ENCODE measurements at regions not wholly inside any gene's neighbourhood (a gene's known extent, or its start where the extent isn't known, plus 50 kb on each side); places are given as distances from the start of the nearest gene placed in this dataset.
"Not testable (repeated sequence)": the region's sequence is repeated elsewhere in the genome, so short reads cannot be mapped to it uniquely, and the experiment has no call there.

- no peak for TF ChIP-seq CTCF (IDR thresholded peaks at IDR 0.05; ENCODE audit: low read depth, low read length)
- no peak for DNase-seq (ENCODE audit: low read depth in 2 of 2)
- no peak overlapping the region for H3K4me3 ChIP-seq (replicated peaks in 1 of 2; ENCODE audit: low read depth in 2 of 2, low read length in 2 of 2)
Measured at GRCh38 chr3:29026286-29026685, 254.6 kb upstream of the RBMS3 start.

- no peak for TF ChIP-seq CTCF (IDR thresholded peaks at IDR 0.05; ENCODE audit: low read depth, low read length)
- DNase-seq (ENCODE audit: low read depth in 2 of 2) = peak; percentile 3 to 18
Measured at GRCh38 chr3:29026959-29027358, 253.9 kb upstream of the RBMS3 start.

GRCh38 chr3:29031175-29031574 lies 249.7 kb upstream of the RBMS3 start:
- not testable (repeated sequence) for DNase-seq (ENCODE audit: low read depth in 2 of 2); H3K4me3 ChIP-seq (replicated peaks in 1 of 2; ENCODE audit: low read depth in 2 of 2, low read length in 2 of 2)

More at GRCh38 chr3:29026959-29027358, 253.9 kb upstream of the RBMS3 start:
- H3K4me3 ChIP-seq (replicated peaks in 1 of 2; ENCODE audit: low read depth in 2 of 2, low read length in 2 of 2) = no peak overlapping the region

GRCh38 chr3:29033511-29033910 lies 247.4 kb upstream of the RBMS3 start:
- no peak overlapping the region for H3K4me3 ChIP-seq (replicated peaks in 1 of 2; ENCODE audit: low read depth in 2 of 2, low read length in 2 of 2)
- DNase-seq (ENCODE audit: low read depth in 2 of 2) = no peak
- no peak for TF ChIP-seq CTCF (IDR thresholded peaks at IDR 0.05; ENCODE audit: low read depth, low read length)

- DNase-seq (ENCODE audit: low read depth in 2 of 2) = no peak
- TF ChIP-seq CTCF (IDR thresholded peaks at IDR 0.05; ENCODE audit: low read depth, low read length) = no peak
- H3K4me3 ChIP-seq (replicated peaks in 1 of 2; ENCODE audit: low read depth in 2 of 2, low read length in 2 of 2) = no peak overlapping the region
Measured at GRCh38 chr3:29050155-29050554, 230.7 kb upstream of the RBMS3 start.

- peak; percentile 43 to 67 for DNase-seq (ENCODE audit: low read depth in 2 of 2)
- TF ChIP-seq CTCF (IDR thresholded peaks at IDR 0.05; ENCODE audit: low read depth, low read length) = no peak
- no peak overlapping the region for H3K4me3 ChIP-seq (replicated peaks in 1 of 2; ENCODE audit: low read depth in 2 of 2, low read length in 2 of 2)
Measured at GRCh38 chr3:29057326-29057725, 223.5 kb upstream of the RBMS3 start.

GRCh38 chr3:29064085-29064484 lies 216.8 kb upstream of the RBMS3 start:
- peak in 1 of 2 donors; percentile 24 for DNase-seq (ENCODE audit: low read depth in 2 of 2)
- no peak overlapping the region for H3K4me3 ChIP-seq (replicated peaks in 1 of 2; ENCODE audit: low read depth in 2 of 2, low read length in 2 of 2)
- TF ChIP-seq CTCF (IDR thresholded peaks at IDR 0.05; ENCODE audit: low read depth, low read length) = no peak

All from cardiac fibroblast (primary cell).